HEK293 (cell line): ENCODE measurements at regions not wholly inside any gene's neighbourhood (a gene's known extent, or its start where the extent isn't known, plus 50 kb on each side); places are given as distances from the start of the nearest gene placed in this dataset.

Experiments used
- ATF2 ChIP-seq: fragments of 450-650 bp; formaldehyde crosslinking; IDR thresholded peaks from 2 replicates; pipeline ENCODE4 v1.5.1; 2016; ENCODE audit warnings: missing biosample characterization, missing genetic modification characterization, low read depth
- BCL11A ChIP-seq: fragments of 450-650 bp; formaldehyde crosslinking; IDR thresholded peaks from 2 replicates; pipeline ENCODE4 v1.5.1; 2016; ENCODE audit warnings: low read depth, missing biosample characterization, missing genetic modification characterization
- CTCF ChIP-seq: fragments of 450-650 bp; formaldehyde crosslinking; IDR thresholded peaks from 2 replicates; pipeline ENCODE4 v1.5.1; 2016; ENCODE audit warnings: missing biosample characterization, missing genetic modification characterization
- KLF17 ChIP-seq: fragments of 450-650 bp; formaldehyde crosslinking; IDR thresholded peaks from 2 replicates; pipeline ENCODE4 v1.5.1; 2016; ENCODE audit warnings: missing biosample characterization, missing genetic modification characterization
- KLF8 ChIP-seq: fragments of 450-650 bp; formaldehyde crosslinking; IDR thresholded peaks from 2 replicates; pipeline ENCODE4 v1.5.1; 2016; ENCODE audit warnings: missing biosample characterization, missing genetic modification characterization
- KLF9 ChIP-seq: fragments of 450-650 bp; formaldehyde crosslinking; IDR thresholded peaks from 2 replicates; pipeline ENCODE4 v1.5.1; 2016; ENCODE audit warnings: missing biosample characterization, missing genetic modification characterization, low read depth
- ZNF114 ChIP-seq: fragments of 450-650 bp; formaldehyde crosslinking; IDR thresholded peaks from 2 replicates; pipeline ENCODE4 v1.5.0; 2017; ENCODE audit warnings: missing biosample characterization, missing genetic modification characterization
- ZNF248 ChIP-seq: fragments of 450-650 bp; formaldehyde crosslinking; IDR thresholded peaks from 2 replicates; pipeline ENCODE4 v1.5.1; 2017; ENCODE audit warnings: missing biosample characterization, missing genetic modification characterization
- ZNF274 ChIP-seq, 2 experiments: fragments of 200-500 bp in 1 of 2; fragments of 450-650 bp in 1 of 2; sonication (Bioruptor generic) in 1 of 2; formaldehyde crosslinking in 1 of 2; IDR thresholded peaks; 2 replicates each; pipeline versions ENCODE4 v1.5.1 to v1.6.1; 2014 to 2016; ENCODE audit warnings: borderline replicate concordance in 1 of 2, inconsistent platforms in 1 of 2, low read length in 1 of 2, missing biosample characterization in 1 of 2, missing genetic modification characterization in 1 of 2
- ZNF560 ChIP-seq: fragments of 450-650 bp; formaldehyde crosslinking; IDR thresholded peaks from 2 replicates; pipeline ENCODE4 v1.5.1; 2017; ENCODE audit warnings: missing biosample characterization, missing genetic modification characterization, borderline replicate concordance

GRCh38 chr1:14298806-14299205, 299.7 kb upstream of the KAZN start:
- TF ChIP-seq ZNF560 (no peak), BCL11A (tag by site-specific recombination) (no peak), CTCF (no peak), ZNF114 (no peak), KLF17 (tag by site-specific recombination) (no peak), ZNF274 (IDR thresholded peaks at IDR 0.05; ENCODE audit: low read length) (no peak), ZNF274 (tag by site-specific recombination; IDR thresholded peaks at IDR 0.05; ENCODE audit: borderline replicate concordance) (no peak), ZNF248 (tag by site-specific recombination) (no peak), KLF9 (tag by site-specific recombination) (no peak), KLF8 (tag by site-specific recombination) (no peak), ATF2 (tag by site-specific recombination) (no peak)
